Astrocyte (in vitro differentiated cells and primary cell): ENCODE measurements at regions not wholly inside any gene's neighbourhood (a gene's known extent, or its start where the extent isn't known, plus 50 kb on each side); places are given as distances from the start of the nearest gene placed in this dataset.

ENCODE experiments used
- CTCF ChIP-seq: IDR thresholded peaks from 2 replicates; pipeline ENCODE4 v1.5.1; 2011; ENCODE audit warnings: low read depth, mild to moderate bottlenecking, inconsistent platforms, low read length, moderate library complexity; ENCODE audit not compliant: insufficient read depth
- EZH2 ChIP-seq: IDR thresholded peaks from 2 replicates; pipeline ENCODE4 v1.6.1; 2012; ENCODE audit warnings: mild to moderate bottlenecking, low read length, inconsistent platforms; ENCODE audit not compliant: insufficient read depth

- TF ChIP-seq CTCF (no peak), EZH2 (no peak)
Observed at GRCh38 chr4:31020363-31020762, 300.2 kb downstream of the PCDH7 start.
